Liver (tissue), 8 donors: ENCODE measurements at regions not wholly inside any gene's neighbourhood (a gene's known extent, or its start where the extent isn't known, plus 50 kb on each side); places are given as distances from the start of the nearest gene placed in this dataset.

Experiments
- DNase-seq: peaks from one replicate; pipeline ENCODE4 v3.0.0-alpha.2; 2017; ENCODE audit warnings: low spot score
- H3K27ac ChIP-seq, 2 donors: one replicate each; pipeline ENCODE4 v1.7.0; 2013; ENCODE audit warnings: inconsistent platforms in 2 of 2, low read length in 2 of 2, control low read depth in 1 of 2, low read depth in 1 of 2, mild to moderate bottlenecking in 1 of 2
- H3K27me3 ChIP-seq, 4 donors: one replicate each; pipeline versions ENCODE4 v1.6.1 to v1.7.0; 2013; ENCODE audit warnings: low read length in 3 of 4, inconsistent platforms in 1 of 4, mild to moderate bottlenecking in 1 of 4, moderate library complexity in 1 of 4; ENCODE audit not compliant: control insufficient read depth in 4 of 4, insufficient read depth in 4 of 4
- H3K36me3 ChIP-seq, 4 donors: one replicate each; pipeline versions ENCODE4 v1.6.1 to v1.7.0; 2013; ENCODE audit warnings: low read length in 3 of 4, mild to moderate bottlenecking in 3 of 4, low read depth in 1 of 4, moderate library complexity in 1 of 4; ENCODE audit not compliant: control insufficient read depth in 4 of 4, insufficient read depth in 3 of 4
- H3K4me1 ChIP-seq, 4 donors: one replicate each; pipeline versions ENCODE4 v1.6.1 to v1.7.0; 2013; ENCODE audit warnings: low read length in 3 of 4, mild to moderate bottlenecking in 3 of 4, moderate library complexity in 1 of 4; ENCODE audit not compliant: control insufficient read depth in 4 of 4, insufficient read depth in 4 of 4
- H3K4me3 ChIP-seq, 3 donors: one replicate each; pipeline versions ENCODE4 v1.6.1 to v1.7.0; 2013; ENCODE audit warnings: low read length in 3 of 3, control low read depth in 1 of 3, low read depth in 1 of 3, mild to moderate bottlenecking in 1 of 3
- H3K9ac ChIP-seq, 2 donors: one replicate each; pipeline ENCODE4 v1.7.0; 2013; ENCODE audit warnings: low read length in 2 of 2, mild to moderate bottlenecking in 2 of 2, moderate library complexity in 2 of 2, control low read depth in 1 of 2, low read depth in 1 of 2
- H3K9me3 ChIP-seq, 4 donors: one replicate each; pipeline versions ENCODE4 v1.6.1 to v1.7.0; 2013; ENCODE audit warnings: low read length in 3 of 4; ENCODE audit not compliant: control insufficient read depth in 4 of 4
- EGR1 ChIP-seq, 2 donors: IDR thresholded peaks; 2 replicates each; pipeline ENCODE4 v1.6.1; 2016 to 2018; ENCODE audit warnings: antibody characterized with exemption in 2 of 2, low read depth in 2 of 2
- FOXA1 ChIP-seq: IDR thresholded peaks from 2 replicates; pipeline ENCODE4 v1.6.1; 2016; ENCODE audit warnings: antibody characterized with exemption
- FOXA2 ChIP-seq: IDR thresholded peaks from 2 replicates; pipeline ENCODE4 v1.6.1; 2016; ENCODE audit warnings: antibody characterized with exemption
- GABPA ChIP-seq, 2 donors: IDR thresholded peaks in 1 of 2; conservative IDR thresholded peaks in 1 of 2; 2 replicates each; pipeline ENCODE4 v1.6.1; 2016; ENCODE audit warnings: antibody characterized with exemption in 2 of 2, mild to moderate bottlenecking in 1 of 2, moderate library complexity in 1 of 2
- HNF4A ChIP-seq, 2 donors: conservative IDR thresholded peaks; 2 replicates each; pipeline ENCODE4 v1.6.1; 2016; ENCODE audit warnings: antibody characterized with exemption in 2 of 2, mild to moderate bottlenecking in 2 of 2
- HNF4G ChIP-seq: IDR thresholded peaks from 2 replicates; pipeline ENCODE4 v1.6.1; 2016; ENCODE audit warnings: antibody characterized with exemption
- NR2F2 ChIP-seq: IDR thresholded peaks from 2 replicates; pipeline ENCODE4 v1.6.1; 2016; ENCODE audit warnings: antibody characterized with exemption
- RAD21 ChIP-seq, 2 donors: IDR thresholded peaks; 2 replicates each; pipeline ENCODE4 v1.6.1; 2016; ENCODE audit warnings: antibody characterized with exemption in 2 of 2, mild to moderate bottlenecking in 2 of 2
- RXRA ChIP-seq, 2 donors: IDR thresholded peaks; 2 replicates each; pipeline ENCODE4 v1.6.1; 2017 to 2018; ENCODE audit warnings: antibody characterized with exemption in 2 of 2, mild to moderate bottlenecking in 1 of 2
- SP1 ChIP-seq: IDR thresholded peaks from 2 replicates; pipeline ENCODE4 v1.6.1; 2018; ENCODE audit warnings: antibody characterized with exemption, mild to moderate bottlenecking
- TAF1 ChIP-seq: conservative IDR thresholded peaks from 2 replicates; pipeline ENCODE4 v1.6.1; 2016; ENCODE audit warnings: antibody characterized with exemption, mild to moderate bottlenecking
- YY1 ChIP-seq: IDR thresholded peaks from 2 replicates; pipeline ENCODE4 v1.6.1; 2016; ENCODE audit warnings: antibody characterized with exemption, mild to moderate bottlenecking
- WGBS: extraction: QIAGEN DNeasy Blood & Tissue Kit; methylation state at CpG from one replicate; pipeline ENCODE4 v1.1.7; 2013; 5-methylcytosine and 5-hydroxymethylcytosine counted together
- TF ChIP-seq, protein P1 (sequence below): fragments of 150-350 bp; IDR thresholded peaks from 2 replicates; pipeline ENCODE4 v1.5.1; 2017; ENCODE audit warnings: improper control_type of control experiment, low read depth, low read length; ENCODE audit not compliant: missing input control
- TF ChIP-seq, protein P2 (sequence below): IDR thresholded peaks from 2 replicates; pipeline ENCODE4 v1.6.1; 2016; ENCODE audit warnings: antibody characterized with exemption, mild to moderate bottlenecking
- TF ChIP-seq, protein P3 (sequence below): IDR thresholded peaks from 2 replicates; pipeline ENCODE4 v1.6.1; 2016; ENCODE audit warnings: antibody characterized with exemption
- TF ChIP-seq, protein P4 (sequence below): IDR thresholded peaks from 2 replicates; pipeline ENCODE4 v1.6.1; 2016; ENCODE audit warnings: antibody characterized with exemption
- TF ChIP-seq, protein P5 (sequence below): IDR thresholded peaks from 2 replicates; pipeline ENCODE4 v1.6.1; 2016; ENCODE audit warnings: antibody characterized with exemption
- donor health status: healthy.
- donor health status: healthy.
- donor health status: healthy.
- donor health status: healthy.
- donor health status: healthy.

DNA sequence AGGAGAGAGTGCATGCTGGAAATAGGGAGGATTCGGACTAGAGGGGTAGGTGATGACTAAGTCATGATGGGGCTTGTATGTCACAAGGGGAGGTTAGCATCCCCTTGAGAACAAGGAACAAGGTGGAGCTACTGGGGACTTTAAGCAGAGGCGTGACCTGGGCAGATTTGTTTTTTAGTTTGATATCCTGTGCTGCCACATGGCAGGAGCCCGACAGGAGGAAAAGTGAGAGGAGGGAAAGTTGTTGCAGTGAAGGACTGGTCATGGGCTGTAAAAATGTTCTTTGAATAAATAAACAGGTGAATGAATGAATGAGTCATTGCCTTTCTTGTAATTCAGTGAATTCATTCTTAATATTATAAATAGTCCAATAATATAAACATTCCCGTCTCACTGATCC is 365.1 kb upstream of the CDH5 start:
- Histone ChIP-seq H3K27me3 (no peaks in the 10 kb centered on the region), H3K9me3 (no peaks in the 10 kb centered on the region), H3K9ac (no peak overlapping the region), H3K4me1 (no peaks in the 10 kb centered on the region), H3K4me3 (no peak overlapping the region), H3K36me3 (no peaks in the 10 kb centered on the region), H3K27ac (no peak overlapping the region)
- TF ChIP-seq RXRA (IDR thresholded peaks at IDR 0.05), result no peak
- no peak for TF ChIP-seq FOXA2
- TF ChIP-seq YY1, result no peak
- TF ChIP-seq HNF4A (conservative IDR thresholded peaks at IDR 0.05), result no peak
- TF ChIP-seq EGR1 (IDR thresholded peaks at IDR 0.05; ENCODE audit: low read depth in 2 of 2), result no peak
- TF ChIP-seq, protein P1, sequence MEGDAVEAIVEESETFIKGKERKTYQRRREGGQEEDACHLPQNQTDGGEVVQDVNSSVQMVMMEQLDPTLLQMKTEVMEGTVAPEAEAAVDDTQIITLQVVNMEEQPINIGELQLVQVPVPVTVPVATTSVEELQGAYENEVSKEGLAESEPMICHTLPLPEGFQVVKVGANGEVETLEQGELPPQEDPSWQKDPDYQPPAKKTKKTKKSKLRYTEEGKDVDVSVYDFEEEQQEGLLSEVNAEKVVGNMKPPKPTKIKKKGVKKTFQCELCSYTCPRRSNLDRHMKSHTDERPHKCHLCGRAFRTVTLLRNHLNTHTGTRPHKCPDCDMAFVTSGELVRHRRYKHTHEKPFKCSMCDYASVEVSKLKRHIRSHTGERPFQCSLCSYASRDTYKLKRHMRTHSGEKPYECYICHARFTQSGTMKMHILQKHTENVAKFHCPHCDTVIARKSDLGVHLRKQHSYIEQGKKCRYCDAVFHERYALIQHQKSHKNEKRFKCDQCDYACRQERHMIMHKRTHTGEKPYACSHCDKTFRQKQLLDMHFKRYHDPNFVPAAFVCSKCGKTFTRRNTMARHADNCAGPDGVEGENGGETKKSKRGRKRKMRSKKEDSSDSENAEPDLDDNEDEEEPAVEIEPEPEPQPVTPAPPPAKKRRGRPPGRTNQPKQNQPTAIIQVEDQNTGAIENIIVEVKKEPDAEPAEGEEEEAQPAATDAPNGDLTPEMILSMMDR, result no peak
- TF ChIP-seq, protein P2, sequence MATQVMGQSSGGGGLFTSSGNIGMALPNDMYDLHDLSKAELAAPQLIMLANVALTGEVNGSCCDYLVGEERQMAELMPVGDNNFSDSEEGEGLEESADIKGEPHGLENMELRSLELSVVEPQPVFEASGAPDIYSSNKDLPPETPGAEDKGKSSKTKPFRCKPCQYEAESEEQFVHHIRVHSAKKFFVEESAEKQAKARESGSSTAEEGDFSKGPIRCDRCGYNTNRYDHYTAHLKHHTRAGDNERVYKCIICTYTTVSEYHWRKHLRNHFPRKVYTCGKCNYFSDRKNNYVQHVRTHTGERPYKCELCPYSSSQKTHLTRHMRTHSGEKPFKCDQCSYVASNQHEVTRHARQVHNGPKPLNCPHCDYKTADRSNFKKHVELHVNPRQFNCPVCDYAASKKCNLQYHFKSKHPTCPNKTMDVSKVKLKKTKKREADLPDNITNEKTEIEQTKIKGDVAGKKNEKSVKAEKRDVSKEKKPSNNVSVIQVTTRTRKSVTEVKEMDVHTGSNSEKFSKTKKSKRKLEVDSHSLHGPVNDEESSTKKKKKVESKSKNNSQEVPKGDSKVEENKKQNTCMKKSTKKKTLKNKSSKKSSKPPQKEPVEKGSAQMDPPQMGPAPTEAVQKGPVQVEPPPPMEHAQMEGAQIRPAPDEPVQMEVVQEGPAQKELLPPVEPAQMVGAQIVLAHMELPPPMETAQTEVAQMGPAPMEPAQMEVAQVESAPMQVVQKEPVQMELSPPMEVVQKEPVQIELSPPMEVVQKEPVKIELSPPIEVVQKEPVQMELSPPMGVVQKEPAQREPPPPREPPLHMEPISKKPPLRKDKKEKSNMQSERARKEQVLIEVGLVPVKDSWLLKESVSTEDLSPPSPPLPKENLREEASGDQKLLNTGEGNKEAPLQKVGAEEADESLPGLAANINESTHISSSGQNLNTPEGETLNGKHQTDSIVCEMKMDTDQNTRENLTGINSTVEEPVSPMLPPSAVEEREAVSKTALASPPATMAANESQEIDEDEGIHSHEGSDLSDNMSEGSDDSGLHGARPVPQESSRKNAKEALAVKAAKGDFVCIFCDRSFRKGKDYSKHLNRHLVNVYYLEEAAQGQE, result no peak
- TF ChIP-seq HNF4G, result no peak
- TF ChIP-seq, protein P3, sequence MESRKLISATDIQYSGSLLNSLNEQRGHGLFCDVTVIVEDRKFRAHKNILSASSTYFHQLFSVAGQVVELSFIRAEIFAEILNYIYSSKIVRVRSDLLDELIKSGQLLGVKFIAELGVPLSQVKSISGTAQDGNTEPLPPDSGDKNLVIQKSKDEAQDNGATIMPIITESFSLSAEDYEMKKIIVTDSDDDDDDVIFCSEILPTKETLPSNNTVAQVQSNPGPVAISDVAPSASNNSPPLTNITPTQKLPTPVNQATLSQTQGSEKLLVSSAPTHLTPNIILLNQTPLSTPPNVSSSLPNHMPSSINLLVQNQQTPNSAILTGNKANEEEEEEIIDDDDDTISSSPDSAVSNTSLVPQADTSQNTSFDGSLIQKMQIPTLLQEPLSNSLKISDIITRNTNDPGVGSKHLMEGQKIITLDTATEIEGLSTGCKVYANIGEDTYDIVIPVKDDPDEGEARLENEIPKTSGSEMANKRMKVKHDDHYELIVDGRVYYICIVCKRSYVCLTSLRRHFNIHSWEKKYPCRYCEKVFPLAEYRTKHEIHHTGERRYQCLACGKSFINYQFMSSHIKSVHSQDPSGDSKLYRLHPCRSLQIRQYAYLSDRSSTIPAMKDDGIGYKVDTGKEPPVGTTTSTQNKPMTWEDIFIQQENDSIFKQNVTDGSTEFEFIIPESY, result no peak
- TF ChIP-seq, protein P4, sequence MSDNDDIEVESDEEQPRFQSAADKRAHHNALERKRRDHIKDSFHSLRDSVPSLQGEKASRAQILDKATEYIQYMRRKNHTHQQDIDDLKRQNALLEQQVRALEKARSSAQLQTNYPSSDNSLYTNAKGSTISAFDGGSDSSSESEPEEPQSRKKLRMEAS, result no peak
- no peak for TF ChIP-seq RAD21 (IDR thresholded peaks at IDR 0.05)
- TF ChIP-seq, protein P5, sequence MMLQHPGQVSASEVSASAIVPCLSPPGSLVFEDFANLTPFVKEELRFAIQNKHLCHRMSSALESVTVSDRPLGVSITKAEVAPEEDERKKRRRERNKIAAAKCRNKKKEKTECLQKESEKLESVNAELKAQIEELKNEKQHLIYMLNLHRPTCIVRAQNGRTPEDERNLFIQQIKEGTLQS, result no peak
- no peak for TF ChIP-seq GABPA (IDR thresholded peaks at IDR 0.05 in 1 of 2, conservative IDR thresholded peaks at IDR 0.05 in 1 of 2)
- TF ChIP-seq FOXA1, result no peak
- no peak for DNase-seq
- WGBS, result 69% methylated on average over 4 of the region's 4 CpGs

DNA sequence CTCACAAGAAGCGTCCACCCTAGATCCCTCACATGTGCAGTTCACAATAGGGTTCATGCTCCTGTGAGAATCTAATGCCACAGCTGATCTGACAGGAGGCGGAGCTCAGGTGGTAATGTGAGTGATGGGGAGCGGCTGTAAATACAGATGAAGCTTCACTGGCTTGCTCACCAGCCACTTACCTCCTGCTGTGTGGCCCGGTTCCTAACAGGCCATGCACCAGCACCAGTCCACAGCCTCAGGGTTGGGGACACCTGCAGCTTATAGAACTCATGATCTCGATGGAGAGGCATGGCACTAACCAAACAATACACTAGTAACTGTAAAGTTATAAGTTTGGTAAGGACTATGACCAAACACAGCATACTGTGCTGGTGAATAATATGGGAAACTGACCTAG is 368.0 kb upstream of the CDH5 start:
- H3K4me3 ChIP-seq, result no peak overlapping the region
- no peaks in the 10 kb centered on the region for H3K36me3 ChIP-seq
- DNase-seq, result no peak
- H3K27ac ChIP-seq, result no peak overlapping the region
- no peaks in the 10 kb centered on the region for H3K4me1 ChIP-seq
- no peaks in the 10 kb centered on the region for H3K9me3 ChIP-seq
- H3K27me3 ChIP-seq, result no peaks in the 10 kb centered on the region
- WGBS, result 64% methylated on average over 5 of the region's 5 CpGs
- TF ChIP-seq NR2F2 (no peak), FOXA1 (no peak), RAD21 (IDR thresholded peaks at IDR 0.05) (no peak), YY1 (no peak), HNF4A (conservative IDR thresholded peaks at IDR 0.05) (no peak), RXRA (IDR thresholded peaks at IDR 0.05) (no peak), FOXA2 (no peak), TAF1 (no peak), SP1 (no peak)
- TF ChIP-seq, protein P4, result no peak
- TF ChIP-seq, protein P2, result no peak
- no peak overlapping the region for H3K9ac ChIP-seq
